ENCODE measurements at regions not wholly inside any gene's neighbourhood (a gene's known extent, or its start where the extent isn't known, plus 50 kb on each side); places are given as distances from the start of the nearest gene placed in this dataset.

DNA sequence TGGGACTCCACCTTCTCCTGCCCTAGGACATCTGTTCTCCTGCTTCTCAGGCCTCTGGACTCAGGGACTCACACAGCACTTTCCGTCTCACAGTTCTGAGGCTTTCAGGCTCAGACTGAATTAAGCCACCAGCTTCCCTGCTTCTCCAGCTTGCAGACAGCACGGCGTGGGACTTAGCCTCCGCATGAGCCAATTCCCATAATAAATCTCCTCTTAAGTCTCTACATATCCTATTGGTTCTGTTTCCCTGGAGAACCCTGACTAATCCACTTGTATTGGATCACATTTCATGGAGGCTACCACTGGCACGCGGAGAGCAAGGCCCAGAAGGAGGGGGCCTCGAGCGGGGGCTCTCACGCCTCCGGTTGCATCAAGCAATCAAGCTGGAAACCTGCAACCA, 1313.6 kb downstream of the TBC1D22A start:
- TF ChIP-seq, protein P1, sequence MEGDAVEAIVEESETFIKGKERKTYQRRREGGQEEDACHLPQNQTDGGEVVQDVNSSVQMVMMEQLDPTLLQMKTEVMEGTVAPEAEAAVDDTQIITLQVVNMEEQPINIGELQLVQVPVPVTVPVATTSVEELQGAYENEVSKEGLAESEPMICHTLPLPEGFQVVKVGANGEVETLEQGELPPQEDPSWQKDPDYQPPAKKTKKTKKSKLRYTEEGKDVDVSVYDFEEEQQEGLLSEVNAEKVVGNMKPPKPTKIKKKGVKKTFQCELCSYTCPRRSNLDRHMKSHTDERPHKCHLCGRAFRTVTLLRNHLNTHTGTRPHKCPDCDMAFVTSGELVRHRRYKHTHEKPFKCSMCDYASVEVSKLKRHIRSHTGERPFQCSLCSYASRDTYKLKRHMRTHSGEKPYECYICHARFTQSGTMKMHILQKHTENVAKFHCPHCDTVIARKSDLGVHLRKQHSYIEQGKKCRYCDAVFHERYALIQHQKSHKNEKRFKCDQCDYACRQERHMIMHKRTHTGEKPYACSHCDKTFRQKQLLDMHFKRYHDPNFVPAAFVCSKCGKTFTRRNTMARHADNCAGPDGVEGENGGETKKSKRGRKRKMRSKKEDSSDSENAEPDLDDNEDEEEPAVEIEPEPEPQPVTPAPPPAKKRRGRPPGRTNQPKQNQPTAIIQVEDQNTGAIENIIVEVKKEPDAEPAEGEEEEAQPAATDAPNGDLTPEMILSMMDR (IDR thresholded peaks at IDR 0.05; ENCODE audit: insufficient read depth, low read length, poor library complexity, severe bottlenecking) = no peak
- Histone ChIP-seq H3K27me3 (replicated peaks; ENCODE audit: control insufficient read depth, insufficient read depth, low read length) (no peaks in the 10 kb centered on the region), H3K4me3 (replicated peaks; ENCODE audit: low read depth, low read length) (no peak overlapping the region), H3K36me3 (ENCODE audit: control insufficient read depth, insufficient read depth, low read length) (no peaks in the 10 kb centered on the region)
- DNase-seq (ENCODE audit: extremely low read depth, insufficient read length) = no peak

DNA sequence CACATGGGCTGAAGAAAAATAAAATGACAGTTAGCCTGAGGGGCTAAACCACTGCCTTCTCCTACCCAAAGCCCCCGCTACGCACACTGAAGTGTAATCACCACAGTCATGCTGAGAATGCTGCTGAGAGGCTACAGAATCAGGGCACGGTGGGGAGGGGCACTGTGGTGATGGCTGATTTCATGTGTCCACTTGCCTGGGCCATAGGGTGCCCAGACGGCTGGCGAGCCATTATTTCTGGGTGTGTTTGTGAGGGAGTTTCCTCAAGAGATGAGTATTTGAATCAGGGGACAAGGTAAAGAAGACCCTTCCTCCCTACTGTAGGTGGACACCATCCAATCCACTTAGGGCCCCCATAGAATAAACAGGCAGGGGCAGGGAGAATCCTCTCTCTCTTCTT, 1313.2 kb downstream of the TBC1D22A start:
- H3K4me3 ChIP-seq (replicated peaks; ENCODE audit: low read depth, low read length) = no peak overlapping the region
- no peak for DNase-seq (ENCODE audit: extremely low read depth, insufficient read length)
- no peaks in the 10 kb centered on the region for H3K27me3 ChIP-seq (replicated peaks; ENCODE audit: control insufficient read depth, insufficient read depth, low read length)
- H3K36me3 ChIP-seq (ENCODE audit: control insufficient read depth, insufficient read depth, low read length) = no peaks in the 10 kb centered on the region
- TF ChIP-seq, protein P1 (IDR thresholded peaks at IDR 0.05; ENCODE audit: insufficient read depth, low read length, poor library complexity, severe bottlenecking) = no peak

DNA sequence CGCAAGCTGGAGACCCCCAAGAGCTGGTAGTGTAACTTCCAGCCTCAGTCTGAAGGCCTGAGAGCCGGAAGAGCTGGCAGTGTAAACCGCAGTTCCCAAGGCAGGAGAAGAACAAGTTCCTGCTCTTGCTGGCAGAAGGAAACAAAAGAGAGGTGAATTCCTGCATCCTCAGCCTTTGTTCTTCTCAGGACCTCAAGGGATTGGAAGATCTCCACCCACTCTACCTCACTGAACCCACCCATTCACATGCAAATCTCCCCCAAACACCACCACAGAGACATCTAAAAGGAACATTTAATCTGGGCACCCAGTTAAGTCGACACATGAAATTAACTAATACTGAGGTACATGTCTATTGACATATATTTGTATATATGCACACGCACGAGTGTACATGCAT, 1310.3 kb downstream of the TBC1D22A start:
- H3K36me3 ChIP-seq (ENCODE audit: control insufficient read depth, insufficient read depth, low read length) = no peaks in the 10 kb centered on the region
- DNase-seq (ENCODE audit: extremely low read depth, insufficient read length) = no peak
- H3K4me3 ChIP-seq (replicated peaks; ENCODE audit: low read depth, low read length) = no peak overlapping the region
- TF ChIP-seq, protein P1 (IDR thresholded peaks at IDR 0.05; ENCODE audit: insufficient read depth, low read length, poor library complexity, severe bottlenecking) = no peak
- H3K27me3 ChIP-seq (replicated peaks; ENCODE audit: control insufficient read depth, insufficient read depth, low read length) = no peaks in the 10 kb centered on the region

DNA sequence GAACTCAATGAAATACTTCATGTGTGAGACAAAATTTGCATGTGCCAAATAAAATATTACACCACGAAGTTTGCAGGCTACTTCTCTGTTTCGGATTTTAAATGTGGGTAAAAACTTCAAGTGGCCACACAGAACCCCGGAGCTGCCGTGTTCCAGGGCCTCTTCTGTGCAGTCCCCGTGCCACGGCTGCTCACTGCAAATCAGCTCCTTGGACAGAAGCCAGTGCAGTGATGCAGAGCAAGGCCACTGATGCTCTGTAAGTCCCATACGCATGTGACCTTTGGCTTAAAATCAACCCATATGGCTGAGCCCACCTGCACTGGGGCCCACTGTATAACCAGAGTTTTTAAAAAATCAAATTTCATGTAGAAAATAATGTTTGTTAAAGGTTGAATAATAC, 1309.4 kb downstream of the TBC1D22A start:
- Histone ChIP-seq H3K27me3 (replicated peaks; ENCODE audit: control insufficient read depth, insufficient read depth, low read length) (no peaks in the 10 kb centered on the region), H3K4me3 (replicated peaks; ENCODE audit: low read depth, low read length) (no peak overlapping the region), H3K36me3 (ENCODE audit: control insufficient read depth, insufficient read depth, low read length) (no peaks in the 10 kb centered on the region)
- TF ChIP-seq, protein P1 (IDR thresholded peaks at IDR 0.05; ENCODE audit: insufficient read depth, low read length, poor library complexity, severe bottlenecking) = no peak
- DNase-seq (ENCODE audit: extremely low read depth, insufficient read length) = no peak

DNA sequence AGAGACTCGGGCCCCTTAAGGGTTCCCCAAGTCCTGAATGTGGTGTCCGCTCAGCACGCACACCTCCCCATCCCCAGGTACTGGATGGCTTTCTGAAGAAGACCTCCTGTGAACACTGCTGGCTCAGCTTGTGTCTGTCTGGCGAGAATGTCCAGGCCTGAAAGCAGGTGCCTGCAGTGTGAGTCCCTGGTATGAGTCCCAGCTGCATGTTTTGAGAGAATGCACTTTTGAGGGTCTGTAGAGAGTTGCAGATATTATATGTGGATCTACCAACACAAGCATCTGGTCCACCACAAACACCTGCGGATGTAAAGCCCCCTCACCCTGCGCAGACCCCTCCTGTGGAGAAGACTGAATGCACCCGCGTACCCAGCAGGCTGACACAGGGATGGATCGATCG, 1308.9 kb downstream of the TBC1D22A start:
- Histone ChIP-seq H3K4me3 (replicated peaks; ENCODE audit: low read depth, low read length) (no peak overlapping the region), H3K27me3 (replicated peaks; ENCODE audit: control insufficient read depth, insufficient read depth, low read length) (no peaks in the 10 kb centered on the region), H3K36me3 (ENCODE audit: control insufficient read depth, insufficient read depth, low read length) (no peaks in the 10 kb centered on the region)
- TF ChIP-seq, protein P1 (IDR thresholded peaks at IDR 0.05; ENCODE audit: insufficient read depth, low read length, poor library complexity, severe bottlenecking) = no peak
- DNase-seq (ENCODE audit: extremely low read depth, insufficient read length) = no peak

DNA sequence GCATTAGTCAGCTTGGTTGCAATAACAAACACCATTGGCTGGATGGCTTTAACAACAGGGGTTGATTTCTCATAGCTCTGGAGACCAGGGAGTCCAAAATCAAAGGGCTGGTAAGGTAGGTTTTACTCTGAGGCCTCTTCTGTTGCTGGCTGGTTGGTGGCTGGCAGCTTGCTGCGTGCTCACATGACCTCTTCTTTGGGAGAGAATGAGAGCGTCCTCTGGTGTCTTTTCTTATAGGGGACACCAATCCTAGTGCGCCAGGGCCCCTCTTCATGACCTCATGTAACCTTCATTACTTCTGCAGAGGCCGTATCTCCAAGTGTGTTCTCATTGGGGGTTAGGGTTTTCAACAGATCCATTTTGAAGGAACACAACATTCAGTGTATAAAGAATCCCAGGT, 1308.3 kb downstream of the TBC1D22A start:
- DNase-seq (ENCODE audit: extremely low read depth, insufficient read length) = no peak
- no peaks in the 10 kb centered on the region; the same call in 1 of the 2 replicates for H3K27me3 ChIP-seq (replicated peaks; ENCODE audit: control insufficient read depth, insufficient read depth, low read length)
- no peaks in the 10 kb centered on the region for H3K36me3 ChIP-seq (ENCODE audit: control insufficient read depth, insufficient read depth, low read length)
- TF ChIP-seq, protein P1 (IDR thresholded peaks at IDR 0.05; ENCODE audit: insufficient read depth, low read length, poor library complexity, severe bottlenecking) = no peak
- no peak overlapping the region for H3K4me3 ChIP-seq (replicated peaks; ENCODE audit: low read depth, low read length)
